Nephron progenitor cell (in vitro differentiated cells): ENCODE measurements at regions not wholly inside any gene's neighbourhood (a gene's known extent, or its start where the extent isn't known, plus 50 kb on each side); places are given as distances from the start of the nearest gene placed in this dataset.

ENCODE experiments used
- DNase-seq: peaks from one replicate; pipeline ENCODE4 v3.0.0; 2021
- H3K27ac Mint-ChIP-seq: 2 replicates; pipeline ENCODE4 v1.8.0; 2021; ENCODE audit warnings: mild to moderate bottlenecking, moderate library complexity, mixed read lengths
- H3K27me3 Mint-ChIP-seq: 2 replicates; pipeline ENCODE4 v1.8.0; 2021; ENCODE audit warnings: mild to moderate bottlenecking, low read depth, mixed read lengths; ENCODE audit not compliant: poor library complexity
- H3K36me3 Mint-ChIP-seq: 2 replicates; pipeline ENCODE4 v1.8.0; 2021; ENCODE audit warnings: low read depth, mixed read lengths
- H3K4me1 Mint-ChIP-seq: 2 replicates; pipeline ENCODE4 v1.8.0; 2021; ENCODE audit warnings: mixed read lengths
- H3K4me3 Mint-ChIP-seq: 2 replicates; pipeline ENCODE4 v1.8.0; 2021; ENCODE audit warnings: mild to moderate bottlenecking, moderate library complexity, mixed read lengths
- H3K9me3 Mint-ChIP-seq: 2 replicates; pipeline ENCODE4 v1.8.0; 2021; ENCODE audit warnings: mild to moderate bottlenecking, moderate library complexity, mixed read lengths
- TF ChIP-seq, protein P1 (sequence below): fragments of 200-600 bp; sonication (generic); IDR thresholded peaks from 2 replicates; pipeline ENCODE4 v1.5.0; 2021; ENCODE audit warnings: antibody characterized with exemption

DNA sequence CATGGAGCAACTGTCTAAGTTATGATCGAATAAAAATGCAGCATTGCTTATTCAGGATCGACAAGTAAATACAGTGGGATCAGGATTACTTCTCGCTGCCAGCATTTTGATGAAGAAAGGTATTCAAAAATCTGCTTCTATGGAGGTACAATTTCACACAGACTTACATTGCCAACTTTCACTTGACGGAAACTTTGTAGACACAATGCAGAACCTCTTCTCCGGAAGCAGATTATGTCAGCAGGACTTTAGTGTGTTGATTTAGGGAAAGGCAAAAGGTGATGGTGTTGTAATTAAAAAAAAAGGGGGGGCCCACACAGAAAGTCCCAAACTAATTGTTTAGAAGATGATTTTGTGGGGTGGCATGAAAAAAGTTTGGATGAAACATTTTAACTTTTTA lies 462.4 kb upstream of the KLF6 start:
- H3K4me1 Mint-ChIP-seq = peaks cover 7% of the 10 kb centered on the region
- no peak overlapping the region for H3K4me3 Mint-ChIP-seq
- H3K9me3 Mint-ChIP-seq = no peaks in the 10 kb centered on the region
- no peak overlapping the region for H3K27ac Mint-ChIP-seq
- peaks cover 4% of the 10 kb centered on the region for H3K27me3 Mint-ChIP-seq
- DNase-seq = no peak
- H3K36me3 Mint-ChIP-seq = no peaks in the 10 kb centered on the region
- TF ChIP-seq, protein P1, sequence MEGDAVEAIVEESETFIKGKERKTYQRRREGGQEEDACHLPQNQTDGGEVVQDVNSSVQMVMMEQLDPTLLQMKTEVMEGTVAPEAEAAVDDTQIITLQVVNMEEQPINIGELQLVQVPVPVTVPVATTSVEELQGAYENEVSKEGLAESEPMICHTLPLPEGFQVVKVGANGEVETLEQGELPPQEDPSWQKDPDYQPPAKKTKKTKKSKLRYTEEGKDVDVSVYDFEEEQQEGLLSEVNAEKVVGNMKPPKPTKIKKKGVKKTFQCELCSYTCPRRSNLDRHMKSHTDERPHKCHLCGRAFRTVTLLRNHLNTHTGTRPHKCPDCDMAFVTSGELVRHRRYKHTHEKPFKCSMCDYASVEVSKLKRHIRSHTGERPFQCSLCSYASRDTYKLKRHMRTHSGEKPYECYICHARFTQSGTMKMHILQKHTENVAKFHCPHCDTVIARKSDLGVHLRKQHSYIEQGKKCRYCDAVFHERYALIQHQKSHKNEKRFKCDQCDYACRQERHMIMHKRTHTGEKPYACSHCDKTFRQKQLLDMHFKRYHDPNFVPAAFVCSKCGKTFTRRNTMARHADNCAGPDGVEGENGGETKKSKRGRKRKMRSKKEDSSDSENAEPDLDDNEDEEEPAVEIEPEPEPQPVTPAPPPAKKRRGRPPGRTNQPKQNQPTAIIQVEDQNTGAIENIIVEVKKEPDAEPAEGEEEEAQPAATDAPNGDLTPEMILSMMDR = no peak

GRCh38 chr10:4246881-4247358 lies 461.9 kb upstream of the KLF6 start:
- no peak for DNase-seq
- TF ChIP-seq, protein P1 = no peak

GRCh38 chr10:4243651-4244050 lies 458.6 kb upstream of the KLF6 start:
- Mint-ChIP-seq H3K36me3 (no peaks in the 10 kb centered on the region), H3K4me3 (no peak overlapping the region), H3K27ac (no peak overlapping the region), H3K4me1 (peaks cover 28% of the 10 kb centered on the region), H3K9me3 (no peaks in the 10 kb centered on the region), H3K27me3 (peaks cover 4% of the 10 kb centered on the region)
- DNase-seq = no peak
- TF ChIP-seq, protein P1 = no peak

More at GRCh38 chr10:4246881-4247358, 461.9 kb upstream of the KLF6 start:
- Mint-ChIP-seq H3K4me1 (peaks cover 12% of the 10 kb centered on the region), H3K4me3 (no peak overlapping the region), H3K27ac (no peak overlapping the region), H3K9me3 (no peaks in the 10 kb centered on the region), H3K27me3 (peaks cover 4% of the 10 kb centered on the region), H3K36me3 (no peaks in the 10 kb centered on the region)

DNA sequence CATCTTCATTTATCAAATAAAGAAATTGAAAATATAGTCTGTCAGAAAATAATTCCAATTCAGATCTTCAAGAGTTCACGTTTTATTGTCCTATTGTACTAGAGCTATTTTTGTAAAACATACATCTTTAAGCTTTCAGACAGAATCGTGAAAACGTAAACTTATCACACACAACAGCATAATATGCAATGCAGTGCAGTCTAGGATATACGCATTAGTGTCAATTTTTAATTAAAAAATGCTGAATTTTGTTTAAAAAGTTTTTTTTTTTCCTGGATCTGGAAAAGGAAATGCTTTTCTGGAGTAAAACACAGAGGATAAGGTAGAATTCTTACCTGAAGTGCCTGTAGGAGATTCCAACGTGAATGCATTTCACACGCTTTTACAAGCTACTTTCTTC lies 458.2 kb upstream of the KLF6 start:
- Mint-ChIP-seq H3K9me3 (no peaks in the 10 kb centered on the region), H3K27me3 (peaks cover 4% of the 10 kb centered on the region), H3K36me3 (no peaks in the 10 kb centered on the region), H3K4me1 (peaks cover 28% of the 10 kb centered on the region), H3K4me3 (no peak overlapping the region), H3K27ac (no peak overlapping the region)
- TF ChIP-seq, protein P1 = no peak
- no peak for DNase-seq

DNA sequence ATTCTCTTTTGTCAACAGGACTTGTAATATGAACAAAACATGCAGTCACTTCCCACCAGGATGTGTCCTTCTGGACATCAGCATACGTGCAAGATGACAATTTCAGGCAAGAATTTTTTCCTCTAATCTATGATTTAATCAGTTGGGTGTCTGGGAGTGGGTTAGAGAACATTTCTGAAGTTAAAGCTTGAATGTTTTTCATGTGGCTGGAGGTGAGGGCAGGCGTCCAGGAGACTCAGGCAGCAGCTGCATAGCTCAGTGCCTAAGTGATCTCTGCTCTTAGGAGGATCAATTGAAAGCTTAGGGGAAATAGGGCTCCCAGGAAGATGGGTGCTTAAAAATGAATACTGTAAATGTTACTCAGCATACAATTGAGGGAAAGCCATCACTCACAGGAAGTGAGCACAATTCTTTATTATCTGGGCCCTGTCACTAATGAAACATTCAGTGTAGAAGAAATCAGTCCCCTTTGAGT lies 457.6 kb upstream of the KLF6 start:
- H3K27ac Mint-ChIP-seq = peak overlapping the region; percentile 91
- H3K36me3 Mint-ChIP-seq = no peaks in the 10 kb centered on the region
- H3K27me3 Mint-ChIP-seq = peaks cover 4% of the 10 kb centered on the region
- peaks cover 1% of the 10 kb centered on the region for H3K9me3 Mint-ChIP-seq
- H3K4me3 Mint-ChIP-seq = no peak overlapping the region
- peaks cover 28% of the 10 kb centered on the region for H3K4me1 Mint-ChIP-seq
- TF ChIP-seq, protein P1 = no peak
- no peak for DNase-seq

GRCh38 chr10:4241724-4242345 lies 456.8 kb upstream of the KLF6 start:
- Mint-ChIP-seq H3K36me3 (no peaks in the 10 kb centered on the region), H3K4me3 (no peak overlapping the region), H3K4me1 (peaks cover 28% of the 10 kb centered on the region), H3K27me3 (peaks cover 4% of the 10 kb centered on the region), H3K9me3 (peaks cover 9% of the 10 kb centered on the region), H3K27ac (peak overlapping the region; percentile 16)
- TF ChIP-seq, protein P1 = no peak
- peak; percentile 4 for DNase-seq
